HEK293 (cell line): ENCODE measurements at regions not wholly inside any gene's neighbourhood (a gene's known extent, or its start where the extent isn't known, plus 50 kb on each side); places are given as distances from the start of the nearest gene placed in this dataset.

Experiments used
- CTCF ChIA-PET: fragments of 350-600 bp; formaldehyde crosslinking; extraction: SDS; loops from one replicate; lab custom pipeline; 2021; ENCODE audit warnings: antibody characterized with exemption; lab: Yijun Ruan, JAX
- POLR2A ChIA-PET: fragments of 300-600 bp; formaldehyde crosslinking; extraction: SDS; loops from one replicate; lab custom pipeline; 2020; ENCODE audit warnings: antibody characterized with exemption, inconsistent platforms; lab: Yijun Ruan, JAX
- H3K27ac ChIP-seq: fragments of 200-500 bp; sonication (Bioruptor generic); 2 replicates; pipeline ENCODE4 v1.5.1; 2014; ENCODE audit warnings: low read depth, low read length, control low read depth, inconsistent platforms; ENCODE audit errors: extremely low read depth
- H3K36me3 ChIP-seq, 2 experiments: fragments of 200-500 bp in 1 of 2; sonication (Bioruptor generic) in 1 of 2; 1 replicate in 1 of 2; 2 replicates in 1 of 2; pipeline ENCODE4 v1.5.1; 2014 to 2017; ENCODE audit warnings: inconsistent platforms in 2 of 2, low read length in 2 of 2; ENCODE audit not compliant: control insufficient read depth in 2 of 2, insufficient read depth in 1 of 2
- H3K4me1 ChIP-seq: fragments of 200-500 bp; sonication (Bioruptor generic); 2 replicates; pipeline ENCODE4 v1.5.1; 2014; ENCODE audit warnings: mild to moderate bottlenecking, low read length, inconsistent platforms; ENCODE audit not compliant: control insufficient read depth, insufficient read depth
- H3K4me3 ChIP-seq: 2 replicates; pipeline ENCODE4 v1.5.1; 2011; ENCODE audit warnings: low read depth, mild to moderate bottlenecking, control low read depth, low read length, moderate library complexity
- H3K9me3 ChIP-seq: fragments of 200-500 bp; sonication (Bioruptor generic); 2 replicates; pipeline ENCODE4 v1.5.1; 2014; ENCODE audit warnings: low read depth, low read length, inconsistent platforms; ENCODE audit not compliant: control insufficient read depth, insufficient read depth
- CTCF ChIP-seq: fragments of 450-650 bp; formaldehyde crosslinking; IDR thresholded peaks from 2 replicates; pipeline ENCODE4 v1.5.1; 2016; ENCODE audit warnings: missing biosample characterization, missing genetic modification characterization
- GLIS1 ChIP-seq: fragments of 450-650 bp; formaldehyde crosslinking; IDR thresholded peaks from 2 replicates; pipeline ENCODE4 v1.5.1; 2016; ENCODE audit warnings: missing biosample characterization, missing genetic modification characterization
- KLF7 ChIP-seq: fragments of 450-650 bp; formaldehyde crosslinking; IDR thresholded peaks from 2 replicates; pipeline ENCODE4 v1.5.1; 2016; ENCODE audit warnings: missing biosample characterization, missing genetic modification characterization, borderline replicate concordance
- MYNN ChIP-seq: fragments of 450-650 bp; formaldehyde crosslinking; IDR thresholded peaks from 2 replicates; pipeline ENCODE4 v1.5.1; 2016; ENCODE audit warnings: missing biosample characterization, missing genetic modification characterization, borderline replicate concordance
- SALL2 ChIP-seq: fragments of 450-650 bp; formaldehyde crosslinking; IDR thresholded peaks from 2 replicates; pipeline ENCODE4 v1.5.0; 2017; ENCODE audit warnings: missing biosample characterization, mild to moderate bottlenecking, missing genetic modification characterization, borderline replicate concordance
- TCF7L2 ChIP-seq: IDR thresholded peaks from 2 replicates; pipeline ENCODE4 v1.6.1; 2011; ENCODE audit warnings: low read depth, mild to moderate bottlenecking, inconsistent platforms, low read length, moderate library complexity, borderline replicate concordance
- WT1 ChIP-seq: fragments of 450-650 bp; formaldehyde crosslinking; IDR thresholded peaks from 2 replicates; pipeline ENCODE4 v1.5.1; 2016; ENCODE audit warnings: missing biosample characterization, missing genetic modification characterization
- ZBTB17 ChIP-seq: fragments of 450-650 bp; formaldehyde crosslinking; IDR thresholded peaks from 2 replicates; pipeline ENCODE4 v1.5.1; 2016; ENCODE audit warnings: missing biosample characterization, missing genetic modification characterization
- ZBTB20 ChIP-seq: fragments of 450-650 bp; formaldehyde crosslinking; IDR thresholded peaks from 2 replicates; pipeline ENCODE4 v1.5.1; 2016; ENCODE audit warnings: missing biosample characterization, missing genetic modification characterization
- ZFP69B ChIP-seq: fragments of 450-650 bp; formaldehyde crosslinking; IDR thresholded peaks from 2 replicates; pipeline ENCODE4 v1.5.1; 2016; ENCODE audit warnings: missing biosample characterization, missing genetic modification characterization
- ZNF335 ChIP-seq: fragments of 450-650 bp; formaldehyde crosslinking; conservative IDR thresholded peaks from 2 replicates; pipeline ENCODE4 v1.5.1; 2016; ENCODE audit warnings: missing biosample characterization, missing genetic modification characterization
- ZNF341 ChIP-seq: fragments of 450-650 bp; formaldehyde crosslinking; IDR thresholded peaks from 2 replicates; pipeline ENCODE4; 2016; ENCODE audit warnings: low read depth, missing biosample characterization, missing genetic modification characterization
- ZNF423 ChIP-seq: fragments of 450-650 bp; formaldehyde crosslinking; IDR thresholded peaks from 2 replicates; pipeline ENCODE4 v1.5.1; 2016; ENCODE audit warnings: missing biosample characterization, missing genetic modification characterization
- ZNF514 ChIP-seq: fragments of 450-650 bp; formaldehyde crosslinking; IDR thresholded peaks from 2 replicates; pipeline ENCODE4 v1.5.1; 2016; ENCODE audit warnings: missing biosample characterization, missing genetic modification characterization
- ZNF621 ChIP-seq: fragments of 450-650 bp; formaldehyde crosslinking; IDR thresholded peaks from 2 replicates; pipeline ENCODE4 v1.5.1; 2017; ENCODE audit warnings: missing biosample characterization, missing genetic modification characterization
- ZNF654 ChIP-seq: fragments of 450-650 bp; formaldehyde crosslinking; IDR thresholded peaks from 2 replicates; pipeline ENCODE4 v1.5.1; 2016; ENCODE audit warnings: low read depth, missing biosample characterization, missing genetic modification characterization
- ZNF670 ChIP-seq: fragments of 450-650 bp; formaldehyde crosslinking; IDR thresholded peaks from 2 replicates; pipeline ENCODE4 v1.5.1; 2016; ENCODE audit warnings: missing biosample characterization, missing genetic modification characterization, low read depth
- ZNF785 ChIP-seq: fragments of 450-650 bp; formaldehyde crosslinking; IDR thresholded peaks from 2 replicates; pipeline ENCODE4 v1.5.1; 2016; ENCODE audit warnings: missing biosample characterization, missing genetic modification characterization
- ZSCAN16 ChIP-seq: fragments of 450-650 bp; formaldehyde crosslinking; IDR thresholded peaks from 2 replicates; pipeline ENCODE4 v1.5.1; 2016; ENCODE audit warnings: missing biosample characterization, missing genetic modification characterization

GRCh38 chr9:73081979-73082657 is 69.5 kb upstream of the ANXA1 start:
- no peaks in the 10 kb centered on the region for H3K36me3 ChIP-seq
- H3K4me3 ChIP-seq, result no peak overlapping the region
- ChIA-PET CTCF (interaction anchor here (0.6 to 3.0 kb wide), 36 partner anchors 9 to 801 kb away, joined by 3 to 16 read pairs (median 4); no protein-coding TSS in a partner anchor), POLR2A (interaction anchor here (1.5 kb wide), 1 partner anchor 717 kb away, joined by 3 read pairs; the partner anchor contains the start of gene ZFAND5)
- TF ChIP-seq CTCF (tag by site-specific recombination) (0 out of 2 replicates have a peak, but pooled peaks have one; percentile 38), KLF7 (tag by site-specific recombination) (no peak), ZNF654 (tag by site-specific recombination) (peak; percentile 78), ZNF670 (tag by site-specific recombination) (no peak)
- TF ChIP-seq, all 188 proteins: peak for 2
- no peak overlapping the region for H3K27ac ChIP-seq
- no peaks in the 10 kb centered on the region for H3K9me3 ChIP-seq
- H3K4me1 ChIP-seq, result no peaks in the 10 kb centered on the region

- Histone ChIP-seq H3K4me3 (no peak overlapping the region), H3K9me3 (no peaks in the 10 kb centered on the region), H3K36me3 (no peaks in the 10 kb centered on the region), H3K27ac (no peak overlapping the region), H3K4me1 (no peaks in the 10 kb centered on the region)
- ChIA-PET CTCF (interaction anchor here (0.6 to 4.4 kb wide), 26 partner anchors 9 to 1583 kb away, joined by 3 to 31 read pairs (median 4); no protein-coding TSS in a partner anchor), POLR2A (no interaction called here)
- peak; percentile 54 for TF ChIP-seq ZNF335 (tag by site-specific recombination)
- TF ChIP-seq GLIS1, result 0 out of 2 replicates have a peak, but pooled peaks have one; percentile 9
- no peak for TF ChIP-seq ZNF785 (tag by site-specific recombination)
- no peak for TF ChIP-seq MYNN
Measured at GRCh38 chr9:73080110-73080694, 71.5 kb upstream of the ANXA1 start.

- Histone ChIP-seq H3K4me1 (no peaks in the 10 kb centered on the region), H3K4me3 (no peak overlapping the region), H3K9me3 (no peaks in the 10 kb centered on the region), H3K27ac (no peak overlapping the region), H3K36me3 (no peaks in the 10 kb centered on the region)
- CTCF ChIA-PET, result interaction anchor here (0.6 to 4.4 kb wide), 19 partner anchors 10 to 1146 kb away, joined by 3 to 31 read pairs (median 4); no protein-coding TSS in a partner anchor
- POLR2A ChIA-PET, result no interaction called here
- TF ChIP-seq ZNF621 (tag by site-specific recombination) (no peak), ZFP69B (no peak), TCF7L2 (no peak), ZNF514 (no peak), ZBTB20 (tag by site-specific recombination) (no peak), ZNF423 (tag by site-specific recombination) (no peak), SALL2 (tag by site-specific recombination) (no peak), ZBTB17 (tag by site-specific recombination) (no peak), ZNF341 (tag by site-specific recombination) (no peak), ZSCAN16 (tag by site-specific recombination) (no peak), WT1 (tag by site-specific recombination) (no peak)
Measured at GRCh38 chr9:73079326-73079725, 72.3 kb upstream of the ANXA1 start.
